GM12878 (cell line): ENCODE measurements at regions not wholly inside any gene's neighbourhood (a gene's known extent, or its start where the extent isn't known, plus 50 kb on each side); places are given as distances from the start of the nearest gene placed in this dataset.

Source experiments
- ATF7 ChIP-seq: fragments of 450-650 bp; IDR thresholded peaks from 2 replicates; pipeline ENCODE4 v1.6.1; 2016; ENCODE audit warnings: low read depth, mild to moderate bottlenecking
- ETV6 ChIP-seq, 2 experiments: fragments of 450-650 bp in 1 of 2; IDR thresholded peaks in 1 of 2; conservative IDR thresholded peaks in 1 of 2; 2 replicates each; pipeline ENCODE4 v1.6.1; 2014; ENCODE audit warnings: antibody characterized with exemption in 1 of 2, borderline replicate concordance in 1 of 2, low read depth in 1 of 2, mild to moderate bottlenecking in 1 of 2, moderate library complexity in 1 of 2
- JUND ChIP-seq: IDR thresholded peaks from 2 replicates; pipeline ENCODE4 v1.6.1; 2012; ENCODE audit warnings: low read depth, mild to moderate bottlenecking, low read length, improper control_type of control experiment, moderate library complexity
- SIN3A ChIP-seq: IDR thresholded peaks from 2 replicates; pipeline ENCODE4 v1.6.1; 2012; ENCODE audit warnings: low read depth, low read length, improper control_type of control experiment
- TF ChIP-seq, protein P1 (sequence below), 3 experiments: IDR thresholded peaks in 2 of 3; conservative IDR thresholded peaks in 1 of 3; 2 replicates each; pipeline ENCODE4 v1.5.1; 2011; ENCODE audit warnings: low read depth in 3 of 3, low read length in 3 of 3, mild to moderate bottlenecking in 3 of 3, control low read depth in 2 of 3, moderate library complexity in 2 of 3, inconsistent platforms in 1 of 3, mixed read lengths in 1 of 3; ENCODE audit not compliant: control insufficient read depth in 2 of 3, insufficient read depth in 1 of 3; ENCODE audit errors: extremely low read depth in 1 of 3

- TF ChIP-seq ATF7: no peak
- TF ChIP-seq ETV6 (conservative IDR thresholded peaks at IDR 0.05 in 1 of 2, IDR thresholded peaks at IDR 0.05 in 1 of 2; ENCODE audit: borderline replicate concordance in 1 of 2, low read depth in 1 of 2): no peak
- no peak for TF ChIP-seq JUND
- no peak for TF ChIP-seq SIN3A
- TF ChIP-seq, protein P1, sequence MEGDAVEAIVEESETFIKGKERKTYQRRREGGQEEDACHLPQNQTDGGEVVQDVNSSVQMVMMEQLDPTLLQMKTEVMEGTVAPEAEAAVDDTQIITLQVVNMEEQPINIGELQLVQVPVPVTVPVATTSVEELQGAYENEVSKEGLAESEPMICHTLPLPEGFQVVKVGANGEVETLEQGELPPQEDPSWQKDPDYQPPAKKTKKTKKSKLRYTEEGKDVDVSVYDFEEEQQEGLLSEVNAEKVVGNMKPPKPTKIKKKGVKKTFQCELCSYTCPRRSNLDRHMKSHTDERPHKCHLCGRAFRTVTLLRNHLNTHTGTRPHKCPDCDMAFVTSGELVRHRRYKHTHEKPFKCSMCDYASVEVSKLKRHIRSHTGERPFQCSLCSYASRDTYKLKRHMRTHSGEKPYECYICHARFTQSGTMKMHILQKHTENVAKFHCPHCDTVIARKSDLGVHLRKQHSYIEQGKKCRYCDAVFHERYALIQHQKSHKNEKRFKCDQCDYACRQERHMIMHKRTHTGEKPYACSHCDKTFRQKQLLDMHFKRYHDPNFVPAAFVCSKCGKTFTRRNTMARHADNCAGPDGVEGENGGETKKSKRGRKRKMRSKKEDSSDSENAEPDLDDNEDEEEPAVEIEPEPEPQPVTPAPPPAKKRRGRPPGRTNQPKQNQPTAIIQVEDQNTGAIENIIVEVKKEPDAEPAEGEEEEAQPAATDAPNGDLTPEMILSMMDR (IDR thresholded peaks at IDR 0.05 in 2 of 3, conservative IDR thresholded peaks at IDR 0.05 in 1 of 3; ENCODE audit: control insufficient read depth in 2 of 3, extremely low read depth in 1 of 3, insufficient read depth in 1 of 3, low read depth in 3 of 3, low read length in 3 of 3): no peak
These were observed 115.1 kb upstream of the CHODL start for GRCh38 chr21:18129526-18129925.
